Natural killer cell treated with Interleukin-12 subunit alpha and Interleukin-12 subunit beta and Interleukin-15 and Interleukin-18, amount 100 ng/mL, for 72 hours (primary cell): ENCODE measurements at regions not wholly inside any gene's neighbourhood (a gene's known extent, or its start where the extent isn't known, plus 50 kb on each side); places are given as distances from the start of the nearest gene placed in this dataset.
"Not testable (repeated sequence)": the region's sequence is repeated elsewhere in the genome, so short reads cannot be mapped to it uniquely, and the experiment has no call there.

Experiments used
- ATAC-seq, 2 donors: fragments of 150-1000 bp; cut with Tn5 transposase in 1 of 2; sonication (Bioruptor Pico), chemical (Tn5 transposase) in 1 of 2; 2 replicates each; pipeline ENCODE4 v1.10.0; 2021
- DNase-seq: peaks from one replicate; pipeline ENCODE4 v3.0.0; 2022; ENCODE audit warnings: low spot score
- H3K27ac Mint-ChIP-seq, 2 donors: 1 replicate in 1 of 2; 2 replicates in 1 of 2; pipeline ENCODE4 v1.8.0; 2022; ENCODE audit warnings: mixed read lengths in 2 of 2, mild to moderate bottlenecking in 1 of 2, moderate library complexity in 1 of 2
- H3K27me3 Mint-ChIP-seq, 2 donors: 1 replicate in 1 of 2; 2 replicates in 1 of 2; pipeline ENCODE4 v1.8.0; 2022; ENCODE audit warnings: mixed read lengths in 2 of 2
- H3K36me3 Mint-ChIP-seq: one replicate; pipeline ENCODE4 v1.8.0; 2022; ENCODE audit warnings: mixed read lengths
- H3K4me1 Mint-ChIP-seq, 2 donors: 1 replicate in 1 of 2; 2 replicates in 1 of 2; pipeline ENCODE4 v1.8.0; 2022; ENCODE audit warnings: low read depth in 2 of 2, mixed read lengths in 2 of 2, mild to moderate bottlenecking in 1 of 2
- H3K4me3 Mint-ChIP-seq: one replicate; pipeline ENCODE4 v1.8.0; 2022; ENCODE audit warnings: mixed read lengths
- H3K9me3 Mint-ChIP-seq: 2 replicates; pipeline ENCODE4 v1.8.0; 2022; ENCODE audit warnings: mixed read lengths

DNA sequence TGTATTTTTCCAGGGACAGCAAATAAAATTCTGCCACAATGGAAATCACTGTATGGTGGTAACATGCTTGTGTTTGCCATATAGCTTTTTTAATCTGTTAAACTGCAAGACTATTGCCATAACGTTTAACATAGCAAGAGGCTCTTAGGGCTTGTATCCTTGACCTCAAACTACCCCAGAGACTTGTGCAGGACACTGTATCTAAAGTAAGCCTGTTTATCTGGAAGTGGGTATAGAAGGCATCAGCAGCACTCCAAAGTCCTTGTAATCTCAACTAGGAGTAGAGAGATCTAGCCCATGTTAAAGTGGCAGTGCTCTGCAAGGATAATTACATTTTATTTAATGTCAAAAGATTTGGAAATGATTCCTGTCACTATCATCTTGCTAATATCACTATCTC, 1424.1 kb downstream of the CDH11 start:
- peaks cover 4% of the 10 kb centered on the region for H3K36me3 Mint-ChIP-seq
- H3K4me3 Mint-ChIP-seq = no peak overlapping the region
- no peak for ATAC-seq
- H3K4me1 Mint-ChIP-seq = no peaks in the 10 kb centered on the region
- peaks cover 13% of the 10 kb centered on the region for H3K9me3 Mint-ChIP-seq
- no peak overlapping the region for H3K27ac Mint-ChIP-seq
- DNase-seq = no peak
- no peaks in the 10 kb centered on the region for H3K27me3 Mint-ChIP-seq

DNA sequence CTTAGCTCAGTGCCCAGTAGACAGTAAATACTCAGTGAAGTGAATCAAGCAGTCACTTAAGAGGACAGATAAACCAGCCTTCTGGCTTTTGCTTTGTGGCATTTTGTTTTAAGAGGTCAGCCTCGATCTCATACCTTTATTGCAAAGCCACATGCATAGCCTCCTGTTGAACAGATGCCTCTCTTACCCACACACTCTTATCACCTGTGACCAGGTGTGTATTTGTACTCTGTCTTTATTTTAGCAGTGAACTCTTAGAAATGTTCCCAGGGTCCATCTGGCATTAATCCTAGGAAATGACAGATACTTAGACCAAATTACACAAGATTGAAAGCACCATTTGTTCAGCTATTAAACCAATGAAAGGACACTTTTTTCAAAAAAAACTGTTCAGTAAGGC, 1426.5 kb downstream of the CDH11 start:
- DNase-seq = no peak
- no peaks in the 10 kb centered on the region for H3K27me3 Mint-ChIP-seq

DNA sequence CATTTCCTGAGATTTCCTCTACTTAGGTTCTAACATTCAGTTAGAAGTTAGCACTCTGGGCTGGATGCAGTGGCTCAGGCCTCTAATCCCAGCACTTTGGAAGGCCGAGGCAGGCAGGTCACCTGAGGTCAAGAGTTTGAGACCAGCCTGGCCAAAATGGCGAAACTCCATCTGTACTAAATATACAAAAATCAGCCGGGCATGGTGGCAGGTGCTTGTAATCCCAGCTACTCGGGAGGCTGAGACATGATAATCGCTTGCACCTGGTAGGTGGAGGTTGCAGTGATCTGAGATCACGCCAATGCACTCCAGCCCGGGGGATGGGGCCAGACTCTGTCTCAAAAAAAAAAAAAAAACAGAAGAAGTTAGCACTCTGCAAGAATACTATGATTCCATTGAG, 1430.9 kb downstream of the CDH11 start:
- no peaks in the 10 kb centered on the region for H3K4me1 Mint-ChIP-seq
- no peaks in the 10 kb centered on the region for H3K36me3 Mint-ChIP-seq
- no peak overlapping the region for H3K4me3 Mint-ChIP-seq
- H3K27ac Mint-ChIP-seq = no peak overlapping the region
- ATAC-seq (no peak), DNase-seq (no peak)
- peaks cover 9% of the 10 kb centered on the region for H3K9me3 Mint-ChIP-seq
- no peaks in the 10 kb centered on the region for H3K27me3 Mint-ChIP-seq

More for the DNA sequence above, 1426.5 kb downstream of the CDH11 start:
- Mint-ChIP-seq H3K27ac (no peak overlapping the region), H3K36me3 (peaks cover 4% of the 10 kb centered on the region), H3K4me3 (no peak overlapping the region), H3K4me1 (no peaks in the 10 kb centered on the region), H3K9me3 (peaks cover 9% of the 10 kb centered on the region)
- ATAC-seq = no peak

DNA sequence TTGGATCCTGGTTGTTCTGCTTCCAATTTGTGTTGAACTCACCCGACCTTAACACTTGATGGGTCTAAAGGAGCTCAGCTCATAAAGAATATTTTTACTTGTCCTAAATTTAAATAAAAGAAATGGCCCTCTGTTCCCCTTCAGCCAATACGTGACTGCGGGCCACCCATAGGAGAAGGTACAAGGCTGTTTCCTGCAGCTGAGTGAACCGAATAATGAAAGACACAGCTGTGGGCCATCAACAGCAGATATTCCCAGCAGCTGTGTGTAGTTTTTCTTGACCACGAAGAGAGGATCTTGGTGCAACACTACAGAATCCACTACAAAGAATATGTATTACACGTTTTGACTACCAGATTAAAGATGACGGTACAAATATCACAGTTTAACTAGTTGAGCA, 1431.6 kb downstream of the CDH11 start:
- no peak overlapping the region for H3K4me3 Mint-ChIP-seq
- H3K36me3 Mint-ChIP-seq = no peaks in the 10 kb centered on the region
- no peak overlapping the region for H3K27ac Mint-ChIP-seq
- no peaks in the 10 kb centered on the region for H3K27me3 Mint-ChIP-seq
- no peak for ATAC-seq
- H3K4me1 Mint-ChIP-seq = no peaks in the 10 kb centered on the region
- DNase-seq = no peak
- peaks cover 9% of the 10 kb centered on the region for H3K9me3 Mint-ChIP-seq

DNA sequence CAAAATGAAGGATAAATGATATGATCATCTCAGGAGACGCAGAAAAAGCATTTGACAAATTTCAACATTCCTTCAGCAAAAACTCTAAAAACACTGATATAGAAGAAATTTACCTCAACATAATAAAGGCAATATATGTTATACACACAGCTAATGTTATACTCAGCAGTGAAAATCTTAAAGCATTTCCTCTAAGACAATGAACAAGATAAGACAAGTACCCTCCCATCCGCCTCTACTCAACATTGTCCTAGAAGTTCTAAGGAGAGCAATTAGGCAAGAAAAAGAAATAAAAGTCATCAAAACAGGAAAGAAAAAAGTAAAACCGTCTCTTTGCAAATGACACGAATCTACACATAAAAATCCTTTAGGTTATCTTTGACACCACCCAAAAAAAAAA, 1432.8 kb downstream of the CDH11 start:
- Mint-ChIP-seq H3K36me3 (no peaks in the 10 kb centered on the region), H3K27ac (no peak overlapping the region), H3K27me3 (no peaks in the 10 kb centered on the region), H3K4me1 (no peaks in the 10 kb centered on the region), H3K4me3 (no peak overlapping the region), H3K9me3 (peaks cover 14% of the 10 kb centered on the region)
- ATAC-seq (no peak), DNase-seq (no peak)

DNA sequence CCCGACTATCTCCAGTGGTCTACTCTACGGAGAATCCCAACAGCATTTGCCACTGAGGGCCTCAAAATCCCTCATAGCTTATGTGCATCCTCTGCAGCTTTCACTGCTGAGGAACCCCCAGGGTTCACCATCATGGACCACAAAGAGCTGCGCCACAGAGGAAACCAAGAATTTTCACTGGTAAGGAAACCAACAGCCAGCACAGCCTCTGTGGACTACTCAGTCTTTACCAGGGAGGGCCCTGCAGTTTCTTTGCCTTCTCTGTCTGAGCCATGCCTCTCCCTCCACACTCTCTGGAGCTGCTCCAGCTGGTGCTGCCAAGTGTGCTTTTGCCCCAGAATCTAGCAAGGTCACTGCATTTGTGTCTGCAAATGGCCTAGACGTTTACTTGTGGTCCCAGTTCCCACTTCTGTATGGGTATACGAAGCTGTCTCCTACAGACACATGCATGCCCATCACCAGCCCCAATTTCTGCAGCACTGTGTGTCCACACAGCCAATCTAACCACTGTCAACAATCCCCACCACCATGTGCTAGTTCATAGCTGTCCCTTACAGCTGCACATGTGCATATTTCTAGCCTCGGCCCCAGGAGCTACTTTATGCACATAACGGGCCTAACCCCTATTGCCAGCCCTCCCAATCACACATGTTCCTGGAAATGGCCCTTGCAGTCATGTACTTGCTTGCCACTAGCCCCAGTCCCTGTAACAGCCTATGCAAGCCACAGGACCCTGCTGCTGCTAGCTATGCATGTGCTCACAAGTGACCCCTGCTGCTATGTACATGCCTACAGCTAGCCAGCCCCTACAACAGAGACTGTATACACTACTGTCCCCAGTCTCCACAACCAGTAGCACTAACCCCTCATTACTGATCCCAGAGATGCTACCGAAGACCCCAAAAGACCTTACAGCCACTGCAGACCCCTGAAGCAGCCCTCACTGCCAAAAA, 1437.4 kb downstream of the CDH11 start:
- DNase-seq (no peak), ATAC-seq (no peak)
- no peak overlapping the region for H3K27ac Mint-ChIP-seq
- no peaks in the 10 kb centered on the region for H3K27me3 Mint-ChIP-seq
- H3K4me1 Mint-ChIP-seq = no peaks in the 10 kb centered on the region
- H3K36me3 Mint-ChIP-seq = no peaks in the 10 kb centered on the region
- no peak overlapping the region for H3K4me3 Mint-ChIP-seq
- H3K9me3 Mint-ChIP-seq = peaks cover 19% of the 10 kb centered on the region

DNA sequence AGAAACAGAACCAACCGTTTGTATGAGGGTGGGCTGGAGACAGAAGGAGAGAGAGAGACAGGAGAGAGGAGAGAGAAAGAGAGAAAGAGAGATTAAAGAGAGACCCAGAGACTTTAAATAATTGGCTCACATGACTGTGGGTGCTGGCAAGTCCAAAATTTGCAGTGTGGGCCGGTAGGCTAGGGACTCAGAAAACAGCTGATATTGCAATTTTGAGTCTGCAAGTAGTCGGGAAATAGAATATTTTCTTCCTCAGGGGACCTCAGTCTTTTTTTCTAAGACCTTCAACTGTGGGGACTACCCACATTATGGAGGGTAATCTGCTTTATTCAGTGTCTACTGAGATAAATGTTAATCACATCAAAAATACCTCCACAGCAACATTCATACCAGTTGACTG, 1439.0 kb downstream of the CDH11 start:
- H3K4me3 Mint-ChIP-seq = no peak overlapping the region
- DNase-seq (no peak), ATAC-seq (no peak)
- H3K4me1 Mint-ChIP-seq = no peaks in the 10 kb centered on the region
- peaks cover 24% of the 10 kb centered on the region for H3K9me3 Mint-ChIP-seq
- no peaks in the 10 kb centered on the region for H3K36me3 Mint-ChIP-seq
- no peaks in the 10 kb centered on the region for H3K27me3 Mint-ChIP-seq
- no peak overlapping the region for H3K27ac Mint-ChIP-seq

DNA sequence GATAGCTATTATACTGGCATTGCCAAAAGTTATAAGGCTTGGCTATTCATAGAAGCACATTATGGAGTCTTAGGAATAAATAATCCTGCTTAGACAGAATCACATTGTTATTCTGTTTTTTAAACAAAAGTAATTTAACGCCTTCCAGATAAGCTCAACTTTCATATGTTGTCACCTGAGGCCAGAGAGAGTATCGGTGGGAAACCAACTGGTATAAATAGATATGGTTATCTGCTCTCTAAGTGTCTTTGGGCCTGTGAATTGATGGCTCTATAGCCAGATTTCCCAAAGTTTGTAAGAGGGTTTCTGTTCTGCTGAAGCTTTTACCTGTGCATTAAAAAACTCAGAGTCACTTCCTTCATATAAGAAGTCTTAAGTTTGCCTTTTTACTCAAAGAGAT, 1449.4 kb downstream of the CDH11 start:
- ATAC-seq (no peak), DNase-seq (no peak)
- Mint-ChIP-seq H3K4me3 (no peak overlapping the region), H3K27ac (no peak overlapping the region), H3K9me3 (peaks cover 16% of the 10 kb centered on the region), H3K36me3 (peaks cover 5% of the 10 kb centered on the region), H3K4me1 (no peaks in the 10 kb centered on the region), H3K27me3 (no peaks in the 10 kb centered on the region)

DNA sequence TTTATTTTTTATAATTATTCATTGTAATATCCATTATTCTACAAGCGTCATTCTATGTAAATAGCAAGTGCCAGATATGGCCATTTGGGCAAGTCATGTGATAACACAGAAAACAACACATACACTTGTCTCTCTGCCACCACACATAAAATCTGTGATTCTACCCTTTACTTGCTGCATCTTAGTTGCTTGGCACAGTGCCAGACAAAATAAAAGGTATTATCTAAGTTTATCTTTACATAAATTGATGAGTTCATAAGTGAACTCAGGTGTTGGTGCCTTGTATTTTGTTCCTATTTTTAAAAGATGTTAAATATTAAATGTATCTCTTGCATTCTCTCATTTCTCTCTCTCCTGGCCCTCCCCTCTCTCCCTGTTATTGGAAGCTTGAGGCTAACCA, 1458.7 kb downstream of the CDH11 start:
- Mint-ChIP-seq H3K4me3 (no peak overlapping the region), H3K36me3 (no peaks in the 10 kb centered on the region), H3K9me3 (peaks cover 13% of the 10 kb centered on the region), H3K27me3 (no peaks in the 10 kb centered on the region), H3K27ac (no peak overlapping the region), H3K4me1 (no peaks in the 10 kb centered on the region)
- no peak for DNase-seq
- no peak for ATAC-seq

DNA sequence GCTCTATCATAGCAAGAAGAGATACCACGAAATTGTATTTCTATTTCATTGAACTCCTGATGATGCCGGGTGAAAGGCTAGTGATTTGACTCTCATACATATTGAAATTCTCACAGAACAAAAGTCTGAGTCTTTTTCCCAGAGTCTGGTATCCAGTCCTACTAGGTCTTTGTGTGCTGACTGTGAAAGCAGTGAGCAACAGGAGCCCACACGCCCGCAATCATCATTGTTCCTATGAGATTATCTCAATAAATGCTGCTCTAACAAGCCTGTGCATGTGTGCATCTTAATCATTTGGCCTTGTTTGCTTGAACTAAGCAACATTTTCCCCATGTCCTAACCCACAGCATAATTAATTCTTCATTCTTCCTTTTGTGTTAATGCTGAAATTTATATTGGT, 1466.0 kb downstream of the CDH11 start:
- Mint-ChIP-seq H3K9me3 (peaks cover 10% of the 10 kb centered on the region), H3K4me1 (no peaks in the 10 kb centered on the region), H3K27me3 (no peaks in the 10 kb centered on the region), H3K27ac (no peak overlapping the region), H3K4me3 (no peak overlapping the region), H3K36me3 (no peaks in the 10 kb centered on the region)
- DNase-seq (no peak), ATAC-seq (no peak)

DNA sequence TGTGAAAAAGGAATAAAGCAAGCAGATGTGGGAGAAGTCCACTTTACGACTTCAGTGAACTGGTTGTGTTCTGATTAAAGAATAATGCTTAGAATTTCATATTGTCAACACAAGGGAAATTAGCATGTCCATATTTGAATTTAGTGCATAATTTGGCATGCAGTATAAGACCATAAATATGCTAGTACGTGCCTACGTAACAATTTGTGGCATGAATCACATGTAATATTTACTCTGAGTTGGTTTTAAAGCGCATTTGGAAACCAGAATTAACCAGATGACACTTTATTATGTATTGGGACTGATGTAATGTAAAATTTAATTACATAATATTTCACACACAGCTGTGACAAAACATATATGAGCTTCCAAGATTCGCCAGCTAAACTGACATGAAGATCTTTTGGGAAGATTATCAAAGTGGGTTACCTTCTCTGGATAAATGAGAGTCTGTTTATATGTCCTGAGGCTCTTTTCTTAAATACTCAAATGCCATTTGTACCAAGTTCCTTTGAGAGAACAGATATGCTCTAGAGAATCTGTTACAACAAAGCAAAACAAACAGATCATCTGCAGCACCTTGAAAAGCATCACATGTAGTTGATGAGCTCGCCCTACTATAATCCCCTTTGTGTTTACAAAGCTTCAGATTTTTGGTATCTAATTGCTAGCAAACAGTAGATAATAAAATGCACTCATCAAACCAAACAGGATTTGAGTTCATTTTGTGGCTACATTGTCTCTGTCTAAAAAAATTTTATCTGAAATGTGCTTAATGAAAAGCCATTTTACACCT, 1468.6 kb downstream of the CDH11 start:
- no peak for ATAC-seq
- Mint-ChIP-seq H3K4me3 (no peak overlapping the region), H3K27me3 (no peaks in the 10 kb centered on the region), H3K9me3 (peaks cover 6% of the 10 kb centered on the region), H3K4me1 (no peaks in the 10 kb centered on the region), H3K36me3 (no peaks in the 10 kb centered on the region), H3K27ac (no peak overlapping the region)
- no peak for DNase-seq

DNA sequence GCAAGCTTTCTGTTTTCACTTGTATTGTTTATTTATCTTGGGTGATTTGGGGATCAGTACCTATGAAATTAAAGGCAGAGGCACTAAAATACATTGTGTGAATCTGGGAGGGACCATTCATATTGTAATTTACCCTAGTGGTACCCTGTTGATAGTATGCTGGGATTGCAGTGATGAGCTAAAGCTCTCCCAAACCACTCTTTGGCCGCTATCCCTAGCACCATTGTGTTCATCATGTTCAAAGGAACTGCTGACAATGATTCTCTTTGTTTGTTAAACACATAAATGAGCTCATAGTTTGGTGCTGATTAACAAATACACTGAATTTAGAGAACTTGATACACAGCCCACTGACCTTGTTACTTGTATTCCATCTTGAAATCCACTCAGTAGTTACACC, 1469.8 kb downstream of the CDH11 start:
- Mint-ChIP-seq H3K36me3 (no peaks in the 10 kb centered on the region), H3K27ac (no peak overlapping the region), H3K9me3 (peaks cover 3% of the 10 kb centered on the region), H3K4me3 (no peak overlapping the region), H3K4me1 (no peaks in the 10 kb centered on the region), H3K27me3 (no peaks in the 10 kb centered on the region)
- ATAC-seq = no peak
- DNase-seq = no peak

DNA sequence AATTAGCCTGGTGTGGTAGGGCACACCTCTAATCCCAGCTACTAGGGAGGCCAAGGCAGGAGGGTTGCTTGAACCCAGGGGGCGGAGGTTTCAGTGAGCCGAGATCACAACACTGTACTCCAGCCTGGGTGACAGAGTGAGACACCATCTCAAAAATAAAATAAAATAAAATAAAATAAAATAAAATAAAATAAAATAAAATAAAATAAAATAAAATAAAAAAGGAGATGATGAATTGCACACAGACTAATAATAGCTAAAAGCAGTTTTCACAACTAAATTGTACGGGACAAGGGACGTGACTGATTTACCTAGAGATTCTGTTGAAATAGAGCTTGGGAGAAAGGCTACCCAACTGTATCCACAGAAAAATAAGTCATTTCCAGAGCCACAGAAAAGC, 1471.3 kb downstream of the CDH11 start:
- H3K36me3 Mint-ChIP-seq = no peaks in the 10 kb centered on the region
- peaks cover 7% of the 10 kb centered on the region for H3K9me3 Mint-ChIP-seq
- no peak overlapping the region for H3K27ac Mint-ChIP-seq
- H3K4me3 Mint-ChIP-seq = no peak overlapping the region
- ATAC-seq (no peak), DNase-seq (no peak)
- H3K27me3 Mint-ChIP-seq = no peaks in the 10 kb centered on the region
- no peaks in the 10 kb centered on the region for H3K4me1 Mint-ChIP-seq

DNA sequence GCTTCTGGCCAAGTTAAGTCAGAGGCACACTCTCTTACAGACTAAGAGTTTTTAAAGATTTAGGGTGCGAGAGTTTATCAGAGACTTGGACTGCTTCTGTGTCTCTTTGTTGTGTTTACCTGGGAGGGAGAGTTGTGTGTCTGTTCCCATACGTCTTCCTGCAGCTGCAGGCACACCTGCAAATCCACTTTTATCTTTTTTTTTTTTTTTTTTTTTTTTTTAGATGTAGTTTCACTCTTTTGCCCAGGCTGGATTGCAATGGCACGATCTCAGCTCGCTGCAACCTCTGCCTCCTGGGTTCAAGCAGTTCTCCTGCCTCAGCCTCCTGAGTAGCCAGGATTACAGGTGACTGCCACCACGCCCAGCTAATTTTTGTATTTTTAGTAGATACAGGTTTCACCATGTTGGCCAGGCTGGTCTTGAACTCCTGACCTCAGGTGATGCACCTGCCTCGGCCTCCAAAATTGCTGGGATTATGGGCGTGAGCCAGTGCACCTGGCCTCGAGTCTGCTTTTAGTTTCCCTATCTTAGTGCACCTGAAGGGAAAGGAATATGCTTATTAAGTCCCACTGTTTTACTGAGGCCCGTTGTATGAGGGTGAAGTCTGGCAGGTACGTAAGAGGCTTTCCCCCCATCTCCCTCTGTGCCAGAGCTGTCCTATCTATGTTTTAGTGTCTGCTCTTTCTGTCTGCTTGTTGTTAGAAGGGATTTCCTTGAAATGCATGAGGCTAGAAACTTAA, 1488.0 kb downstream of the CDH11 start:
- H3K4me3 Mint-ChIP-seq, H3K4me1 Mint-ChIP-seq, H3K27ac Mint-ChIP-seq, DNase-seq, H3K27me3 Mint-ChIP-seq, ATAC-seq, H3K36me3 Mint-ChIP-seq: not testable (repeated sequence)
- peaks cover 14% of the 10 kb centered on the region for H3K9me3 Mint-ChIP-seq
